K562 (cell line): ENCODE measurements at regions not wholly inside any gene's neighbourhood (a gene's known extent, or its start where the extent isn't known, plus 50 kb on each side); places are given as distances from the start of the nearest gene placed in this dataset.

ENCODE experiments used
- C11orf30 ChIP-seq: fragments of 450-650 bp; IDR thresholded peaks from 2 replicates; pipeline ENCODE4 v1.6.1; 2016; ENCODE audit warnings: low read depth, mild to moderate bottlenecking
- EP300 ChIP-seq: IDR thresholded peaks from 2 replicates; pipeline ENCODE4 v1.6.1; 2012; ENCODE audit warnings: low read length, improper control_type of control experiment
- ETV5 ChIP-seq: sonication (generic); formaldehyde crosslinking; IDR thresholded peaks from 2 replicates; pipeline ENCODE4 v1.4.0; 2020; ENCODE audit warnings: low read depth, mild to moderate bottlenecking, missing genetic modification reagents
- LCOR ChIP-seq: sonication (generic); formaldehyde crosslinking; IDR thresholded peaks from 2 replicates; pipeline ENCODE4 v1.8.0; 2022; ENCODE audit warnings: mild to moderate bottlenecking, missing genetic modification reagents
- MYC ChIP-seq, 2 experiments: fragments of 250-450 bp in 1 of 2; sonication (Bioruptor Pico) in 1 of 2; IDR thresholded peaks; 2 replicates each; pipeline versions ENCODE4 v1.5.1 to v1.6.1; 2012 to 2021; ENCODE audit warnings: low read depth in 2 of 2, borderline replicate concordance in 1 of 2, improper control_type of control experiment in 1 of 2, low read length in 1 of 2, mild to moderate bottlenecking in 1 of 2, moderate library complexity in 1 of 2
- POLR2A ChIP-seq: fragments of 450-650 bp; conservative IDR thresholded peaks from 2 replicates; pipeline ENCODE4 v1.6.1; 2016
- ZNF274 ChIP-seq: IDR thresholded peaks from 2 replicates; pipeline ENCODE4 v1.6.1; 2011; ENCODE audit warnings: low read depth, mild to moderate bottlenecking, low read length, moderate library complexity, borderline replicate concordance
- TF ChIP-seq, protein P1 (sequence below), 2 experiments: fragments of 200-800 bp in 1 of 2; sonication (Bioruptor generic) in 1 of 2; sonication (generic) in 1 of 2; formaldehyde crosslinking in 1 of 2; IDR thresholded peaks in 1 of 2; conservative IDR thresholded peaks in 1 of 2; 2 replicates each; pipeline versions ENCODE4 v1.5.0 to v1.6.1; 2016 to 2020; ENCODE audit warnings: missing compliant biosample characterization in 1 of 2, missing genetic modification characterization in 1 of 2, missing genetic modification reagents in 1 of 2
- TF ChIP-seq, protein P2 (sequence below), 3 experiments: IDR thresholded peaks in 2 of 3; conservative IDR thresholded peaks in 1 of 3; 2 replicates each; pipeline ENCODE4 v1.5.1; 2011 to 2012; ENCODE audit warnings: low read length in 3 of 3, mild to moderate bottlenecking in 3 of 3, control low read depth in 2 of 3, improper control_type of control experiment in 1 of 3, inconsistent platforms in 1 of 3, low read depth in 1 of 3, mixed read lengths in 1 of 3, moderate library complexity in 1 of 3; ENCODE audit not compliant: insufficient read depth in 2 of 3
- TF ChIP-seq, protein P3 (sequence below): conservative IDR thresholded peaks from 2 replicates; pipeline ENCODE4 v1.6.1; 2011; ENCODE audit warnings: low read depth, mild to moderate bottlenecking, low read length; ENCODE audit not compliant: control insufficient read depth
- TF ChIP-seq, protein P4 (sequence below), 2 experiments: fragments of 450-650 bp; formaldehyde crosslinking in 1 of 2; IDR thresholded peaks; 2 replicates each; pipeline versions ENCODE4 v1.4.0 to v1.6.1; 2014 to 2020; ENCODE audit warnings: mild to moderate bottlenecking in 2 of 2, borderline replicate concordance in 1 of 2, low read depth in 1 of 2
- TF ChIP-seq, protein P5 (sequence below): fragments of 450-650 bp; IDR thresholded peaks from 2 replicates; pipeline ENCODE4 v1.6.1; 2014; ENCODE audit warnings: low read depth, mild to moderate bottlenecking, moderate library complexity, borderline replicate concordance
- TF ChIP-seq, protein P6 (sequence below): sonication (generic); formaldehyde crosslinking; IDR thresholded peaks from 2 replicates; pipeline ENCODE4 v1.8.1; 2022; ENCODE audit warnings: missing genetic modification reagents
- TF ChIP-seq, protein P7 (sequence below), 3 experiments: fragments of 200-800 bp in 1 of 3; sonication (Bioruptor generic) in 1 of 3; sonication (generic) in 1 of 3; formaldehyde crosslinking in 1 of 3; IDR thresholded peaks; 2 replicates each; pipeline versions ENCODE4 v1.6.1 to v1.8.0; 2016 to 2022; ENCODE audit warnings: mild to moderate bottlenecking in 2 of 3, missing compliant biosample characterization in 2 of 3, missing genetic modification characterization in 2 of 3, missing genetic modification reagents in 1 of 3

DNA sequence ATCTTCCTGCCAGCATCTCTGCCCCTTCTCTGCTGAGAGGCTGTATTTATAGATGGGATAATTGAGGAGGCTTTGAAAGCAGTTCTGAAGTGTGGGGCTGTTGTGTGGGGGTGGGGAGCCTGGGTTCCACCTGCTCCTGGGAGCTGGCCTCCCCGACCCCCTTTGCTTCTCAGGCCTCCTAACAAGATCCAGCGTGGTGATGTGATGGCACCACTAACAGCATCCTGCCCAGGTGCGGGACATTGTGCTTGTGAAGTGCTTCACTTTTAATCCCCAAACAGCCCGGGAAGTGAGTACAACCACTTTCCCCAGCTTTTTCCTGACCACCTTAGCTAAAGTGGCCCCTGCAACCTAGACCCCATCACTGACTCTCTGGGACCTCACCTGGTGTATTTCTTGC, 95.1 kb upstream of the NRXN3 start:
- TF ChIP-seq, protein P1, sequence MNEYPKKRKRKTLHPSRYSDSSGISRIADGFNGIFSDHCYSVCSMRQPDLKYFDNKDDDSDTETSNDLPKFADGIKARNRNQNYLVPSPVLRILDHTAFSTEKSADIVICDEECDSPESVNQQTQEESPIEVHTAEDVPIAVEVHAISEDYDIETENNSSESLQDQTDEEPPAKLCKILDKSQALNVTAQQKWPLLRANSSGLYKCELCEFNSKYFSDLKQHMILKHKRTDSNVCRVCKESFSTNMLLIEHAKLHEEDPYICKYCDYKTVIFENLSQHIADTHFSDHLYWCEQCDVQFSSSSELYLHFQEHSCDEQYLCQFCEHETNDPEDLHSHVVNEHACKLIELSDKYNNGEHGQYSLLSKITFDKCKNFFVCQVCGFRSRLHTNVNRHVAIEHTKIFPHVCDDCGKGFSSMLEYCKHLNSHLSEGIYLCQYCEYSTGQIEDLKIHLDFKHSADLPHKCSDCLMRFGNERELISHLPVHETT (CRISPR knock-in tag; conservative IDR thresholded peaks at IDR 0.05 in 1 of 2, IDR thresholded peaks at IDR 0.05 in 1 of 2): no peak
- TF ChIP-seq, protein P2, sequence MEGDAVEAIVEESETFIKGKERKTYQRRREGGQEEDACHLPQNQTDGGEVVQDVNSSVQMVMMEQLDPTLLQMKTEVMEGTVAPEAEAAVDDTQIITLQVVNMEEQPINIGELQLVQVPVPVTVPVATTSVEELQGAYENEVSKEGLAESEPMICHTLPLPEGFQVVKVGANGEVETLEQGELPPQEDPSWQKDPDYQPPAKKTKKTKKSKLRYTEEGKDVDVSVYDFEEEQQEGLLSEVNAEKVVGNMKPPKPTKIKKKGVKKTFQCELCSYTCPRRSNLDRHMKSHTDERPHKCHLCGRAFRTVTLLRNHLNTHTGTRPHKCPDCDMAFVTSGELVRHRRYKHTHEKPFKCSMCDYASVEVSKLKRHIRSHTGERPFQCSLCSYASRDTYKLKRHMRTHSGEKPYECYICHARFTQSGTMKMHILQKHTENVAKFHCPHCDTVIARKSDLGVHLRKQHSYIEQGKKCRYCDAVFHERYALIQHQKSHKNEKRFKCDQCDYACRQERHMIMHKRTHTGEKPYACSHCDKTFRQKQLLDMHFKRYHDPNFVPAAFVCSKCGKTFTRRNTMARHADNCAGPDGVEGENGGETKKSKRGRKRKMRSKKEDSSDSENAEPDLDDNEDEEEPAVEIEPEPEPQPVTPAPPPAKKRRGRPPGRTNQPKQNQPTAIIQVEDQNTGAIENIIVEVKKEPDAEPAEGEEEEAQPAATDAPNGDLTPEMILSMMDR (IDR thresholded peaks at IDR 0.05 in 2 of 3, conservative IDR thresholded peaks at IDR 0.05 in 1 of 3; ENCODE audit: insufficient read depth in 2 of 3, low read depth in 1 of 3, low read length in 3 of 3): no peak
- TF ChIP-seq MYC (IDR thresholded peaks at IDR 0.05; ENCODE audit: low read depth, low read length) (no peak), MYC (CRISPR knock-in tag; IDR thresholded peaks at IDR 0.05; ENCODE audit: borderline replicate concordance, low read depth) (no peak), POLR2A (no peak), EP300 (no peak), ZNF274 (no peak), C11orf30 (no peak), LCOR (CRISPR knock-in tag) (no peak), ETV5 (CRISPR knock-in tag) (no peak)
- TF ChIP-seq, protein P3, sequence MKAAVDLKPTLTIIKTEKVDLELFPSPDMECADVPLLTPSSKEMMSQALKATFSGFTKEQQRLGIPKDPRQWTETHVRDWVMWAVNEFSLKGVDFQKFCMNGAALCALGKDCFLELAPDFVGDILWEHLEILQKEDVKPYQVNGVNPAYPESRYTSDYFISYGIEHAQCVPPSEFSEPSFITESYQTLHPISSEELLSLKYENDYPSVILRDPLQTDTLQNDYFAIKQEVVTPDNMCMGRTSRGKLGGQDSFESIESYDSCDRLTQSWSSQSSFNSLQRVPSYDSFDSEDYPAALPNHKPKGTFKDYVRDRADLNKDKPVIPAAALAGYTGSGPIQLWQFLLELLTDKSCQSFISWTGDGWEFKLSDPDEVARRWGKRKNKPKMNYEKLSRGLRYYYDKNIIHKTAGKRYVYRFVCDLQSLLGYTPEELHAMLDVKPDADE: no peak
- TF ChIP-seq, protein P4, sequence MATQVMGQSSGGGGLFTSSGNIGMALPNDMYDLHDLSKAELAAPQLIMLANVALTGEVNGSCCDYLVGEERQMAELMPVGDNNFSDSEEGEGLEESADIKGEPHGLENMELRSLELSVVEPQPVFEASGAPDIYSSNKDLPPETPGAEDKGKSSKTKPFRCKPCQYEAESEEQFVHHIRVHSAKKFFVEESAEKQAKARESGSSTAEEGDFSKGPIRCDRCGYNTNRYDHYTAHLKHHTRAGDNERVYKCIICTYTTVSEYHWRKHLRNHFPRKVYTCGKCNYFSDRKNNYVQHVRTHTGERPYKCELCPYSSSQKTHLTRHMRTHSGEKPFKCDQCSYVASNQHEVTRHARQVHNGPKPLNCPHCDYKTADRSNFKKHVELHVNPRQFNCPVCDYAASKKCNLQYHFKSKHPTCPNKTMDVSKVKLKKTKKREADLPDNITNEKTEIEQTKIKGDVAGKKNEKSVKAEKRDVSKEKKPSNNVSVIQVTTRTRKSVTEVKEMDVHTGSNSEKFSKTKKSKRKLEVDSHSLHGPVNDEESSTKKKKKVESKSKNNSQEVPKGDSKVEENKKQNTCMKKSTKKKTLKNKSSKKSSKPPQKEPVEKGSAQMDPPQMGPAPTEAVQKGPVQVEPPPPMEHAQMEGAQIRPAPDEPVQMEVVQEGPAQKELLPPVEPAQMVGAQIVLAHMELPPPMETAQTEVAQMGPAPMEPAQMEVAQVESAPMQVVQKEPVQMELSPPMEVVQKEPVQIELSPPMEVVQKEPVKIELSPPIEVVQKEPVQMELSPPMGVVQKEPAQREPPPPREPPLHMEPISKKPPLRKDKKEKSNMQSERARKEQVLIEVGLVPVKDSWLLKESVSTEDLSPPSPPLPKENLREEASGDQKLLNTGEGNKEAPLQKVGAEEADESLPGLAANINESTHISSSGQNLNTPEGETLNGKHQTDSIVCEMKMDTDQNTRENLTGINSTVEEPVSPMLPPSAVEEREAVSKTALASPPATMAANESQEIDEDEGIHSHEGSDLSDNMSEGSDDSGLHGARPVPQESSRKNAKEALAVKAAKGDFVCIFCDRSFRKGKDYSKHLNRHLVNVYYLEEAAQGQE (IDR thresholded peaks at IDR 0.05; ENCODE audit: borderline replicate concordance): no peak
- TF ChIP-seq, protein P4 (CRISPR knock-in tag; IDR thresholded peaks at IDR 0.05; ENCODE audit: low read depth): no peak
- TF ChIP-seq, protein P5, sequence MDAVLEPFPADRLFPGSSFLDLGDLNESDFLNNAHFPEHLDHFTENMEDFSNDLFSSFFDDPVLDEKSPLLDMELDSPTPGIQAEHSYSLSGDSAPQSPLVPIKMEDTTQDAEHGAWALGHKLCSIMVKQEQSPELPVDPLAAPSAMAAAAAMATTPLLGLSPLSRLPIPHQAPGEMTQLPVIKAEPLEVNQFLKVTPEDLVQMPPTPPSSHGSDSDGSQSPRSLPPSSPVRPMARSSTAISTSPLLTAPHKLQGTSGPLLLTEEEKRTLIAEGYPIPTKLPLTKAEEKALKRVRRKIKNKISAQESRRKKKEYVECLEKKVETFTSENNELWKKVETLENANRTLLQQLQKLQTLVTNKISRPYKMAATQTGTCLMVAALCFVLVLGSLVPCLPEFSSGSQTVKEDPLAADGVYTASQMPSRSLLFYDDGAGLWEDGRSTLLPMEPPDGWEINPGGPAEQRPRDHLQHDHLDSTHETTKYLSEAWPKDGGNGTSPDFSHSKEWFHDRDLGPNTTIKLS: no peak
- TF ChIP-seq, protein P6, sequence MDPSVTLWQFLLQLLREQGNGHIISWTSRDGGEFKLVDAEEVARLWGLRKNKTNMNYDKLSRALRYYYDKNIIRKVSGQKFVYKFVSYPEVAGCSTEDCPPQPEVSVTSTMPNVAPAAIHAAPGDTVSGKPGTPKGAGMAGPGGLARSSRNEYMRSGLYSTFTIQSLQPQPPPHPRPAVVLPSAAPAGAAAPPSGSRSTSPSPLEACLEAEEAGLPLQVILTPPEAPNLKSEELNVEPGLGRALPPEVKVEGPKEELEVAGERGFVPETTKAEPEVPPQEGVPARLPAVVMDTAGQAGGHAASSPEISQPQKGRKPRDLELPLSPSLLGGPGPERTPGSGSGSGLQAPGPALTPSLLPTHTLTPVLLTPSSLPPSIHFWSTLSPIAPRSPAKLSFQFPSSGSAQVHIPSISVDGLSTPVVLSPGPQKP (CRISPR knock-in tag): no peak
- TF ChIP-seq, protein P7, sequence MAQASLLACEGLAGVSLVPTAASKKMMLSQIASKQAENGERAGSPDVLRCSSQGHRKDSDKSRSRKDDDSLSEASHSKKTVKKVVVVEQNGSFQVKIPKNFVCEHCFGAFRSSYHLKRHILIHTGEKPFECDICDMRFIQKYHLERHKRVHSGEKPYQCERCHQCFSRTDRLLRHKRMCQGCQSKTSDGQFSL (CRISPR knock-in tag; IDR thresholded peaks at IDR 0.05): no peak
- TF ChIP-seq, protein P7 (tag; IDR thresholded peaks at IDR 0.05): no peak
